ENCODE measurements at regions not wholly inside any gene's neighbourhood (a gene's known extent, or its start where the extent isn't known, plus 50 kb on each side); places are given as distances from the start of the nearest gene placed in this dataset.

- DNase-seq (ENCODE audit: low read depth in 1 of 2, low spot score in 1 of 2) = no peak
- Histone ChIP-seq H3K36me3 (no peaks in the 10 kb centered on the region), H3K27ac (no peak overlapping the region), H3K4me1 (ENCODE audit: low read depth) (no peaks in the 10 kb centered on the region), H3K27me3 (no peaks in the 10 kb centered on the region), H3K4me3 (no peak overlapping the region), H3K9me3 (ENCODE audit: low read depth) (no peaks in the 10 kb centered on the region)
- no peak for TF ChIP-seq CTCF (IDR thresholded peaks at IDR 0.05; ENCODE audit: low read depth, low read length)
Observed at GRCh38 chr6:157772820-157773219, 50.2 kb upstream of the SNX9 start.
